ENCODE measurements at regions not wholly inside any gene's neighbourhood (a gene's known extent, or its start where the extent isn't known, plus 50 kb on each side); places are given as distances from the start of the nearest gene placed in this dataset.
"Not testable (repeated sequence)": the region's sequence is repeated elsewhere in the genome, so short reads cannot be mapped to it uniquely, and the experiment has no call there.

DNA sequence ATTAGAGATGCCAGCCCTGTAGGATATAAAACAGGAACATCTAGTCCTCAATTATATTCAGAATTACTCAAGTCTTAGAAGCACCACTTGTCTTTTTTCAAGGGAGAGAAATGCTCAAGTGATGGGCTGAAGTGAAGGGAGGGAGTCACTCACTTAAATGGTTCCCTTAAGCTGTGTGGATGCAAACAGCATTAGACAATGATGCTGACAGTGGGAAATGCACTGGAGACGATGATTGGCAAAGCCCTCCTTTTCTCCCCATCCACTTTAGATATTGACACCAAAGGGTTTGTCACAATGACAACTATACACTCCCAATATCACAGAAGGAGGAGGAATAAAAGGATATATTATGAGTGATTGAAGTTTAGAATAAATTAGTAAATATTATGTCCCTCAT, 491.4 kb upstream of the SMIM31 start:
- TF ChIP-seq POLR2A (IDR thresholded peaks at IDR 0.05) = not testable (repeated sequence)
- TF ChIP-seq, protein P1, sequence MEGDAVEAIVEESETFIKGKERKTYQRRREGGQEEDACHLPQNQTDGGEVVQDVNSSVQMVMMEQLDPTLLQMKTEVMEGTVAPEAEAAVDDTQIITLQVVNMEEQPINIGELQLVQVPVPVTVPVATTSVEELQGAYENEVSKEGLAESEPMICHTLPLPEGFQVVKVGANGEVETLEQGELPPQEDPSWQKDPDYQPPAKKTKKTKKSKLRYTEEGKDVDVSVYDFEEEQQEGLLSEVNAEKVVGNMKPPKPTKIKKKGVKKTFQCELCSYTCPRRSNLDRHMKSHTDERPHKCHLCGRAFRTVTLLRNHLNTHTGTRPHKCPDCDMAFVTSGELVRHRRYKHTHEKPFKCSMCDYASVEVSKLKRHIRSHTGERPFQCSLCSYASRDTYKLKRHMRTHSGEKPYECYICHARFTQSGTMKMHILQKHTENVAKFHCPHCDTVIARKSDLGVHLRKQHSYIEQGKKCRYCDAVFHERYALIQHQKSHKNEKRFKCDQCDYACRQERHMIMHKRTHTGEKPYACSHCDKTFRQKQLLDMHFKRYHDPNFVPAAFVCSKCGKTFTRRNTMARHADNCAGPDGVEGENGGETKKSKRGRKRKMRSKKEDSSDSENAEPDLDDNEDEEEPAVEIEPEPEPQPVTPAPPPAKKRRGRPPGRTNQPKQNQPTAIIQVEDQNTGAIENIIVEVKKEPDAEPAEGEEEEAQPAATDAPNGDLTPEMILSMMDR (IDR thresholded peaks at IDR 0.05) = not testable (repeated sequence)

Data from body of pancreas (tissue), 4 donors.